GM12878 (cell line): ENCODE measurements at regions not wholly inside any gene's neighbourhood (a gene's known extent, or its start where the extent isn't known, plus 50 kb on each side); places are given as distances from the start of the nearest gene placed in this dataset.

Experiments used
- ATAC-seq: fragments of 200-7000 bp; cut with Tn5 transposase; 3 replicates; pipeline ENCODE4 v1.9.1; 2020; ENCODE audit warnings: mild to moderate bottlenecking, moderate library complexity
- BruUV-seq: library from RNA; stranded (reverse); fragments of 400-500 nt; replicated peaks from 2 replicates; lab custom pipeline; 2021; lab: Mats Ljungman, UMichigan
- CTCF ChIA-PET: fragments of 300-600 bp; sonication (Branson Sonifier 250); formaldehyde crosslinking; extraction: SDS; loops from one replicate; lab custom pipeline; 2021; ENCODE audit warnings: inconsistent platforms; lab: Yijun Ruan, JAX
- POLR2A ChIA-PET: fragments of 350-600 bp; formaldehyde crosslinking; extraction: SDS; loops from one replicate; lab custom pipeline; 2021; ENCODE audit warnings: inconsistent platforms; lab: Charles Lee
- RAD21 ChIA-PET: fragments of 300-600 bp; sonication (Branson Sonifier 250); formaldehyde crosslinking; loops from one replicate; lab custom pipeline; 2023; ENCODE audit warnings: antibody characterized with exemption; ENCODE audit not compliant: unreplicated experiment; lab: Charles Lee
- SMC1A ChIA-PET: fragments of 300-600 bp; sonication (Branson Sonifier 250); formaldehyde crosslinking; loops from one replicate; lab custom pipeline; 2023; ENCODE audit not compliant: unreplicated experiment, uncharacterized antibody; lab: Charles Lee
- DNase-seq: peaks from one replicate; pipeline ENCODE4 v3.0.0-alpha.2; 2011; ENCODE audit warnings: low read depth, low spot score
- FAIRE-seq: peaks from 3 replicates; lab custom pipeline; 2011; peaks lifted over from hg19 to GRCh38; lab: Jason Lieb, UNC
- H2AFZ ChIP-seq: 2 replicates; pipeline ENCODE4 v1.6.0; 2011; ENCODE audit warnings: low read depth, low read length, control low read depth; ENCODE audit not compliant: control insufficient read depth
- H3K27ac ChIP-seq: 2 replicates; pipeline ENCODE4 v1.5.1; 2011; ENCODE audit warnings: control low read depth; ENCODE audit not compliant: control insufficient read depth, insufficient read depth
- H3K27me3 ChIP-seq, 2 experiments: replicated peaks in 1 of 2; 2 replicates each; pipeline versions ENCODE4 v1.6.0 to v1.6.1; 2011; ENCODE audit warnings: low read length in 1 of 2; ENCODE audit not compliant: control insufficient read depth in 2 of 2, insufficient read depth in 2 of 2
- H3K36me3 ChIP-seq, 2 experiments: 2 replicates each; pipeline ENCODE4 v1.5.1; 2011; ENCODE audit warnings: low read length in 1 of 2; ENCODE audit not compliant: control insufficient read depth in 2 of 2, insufficient read depth in 2 of 2
- H3K4me1 ChIP-seq: 2 replicates; pipeline ENCODE4 v1.6.1; 2011; ENCODE audit warnings: mild to moderate bottlenecking, low read length, moderate library complexity, mixed read lengths; ENCODE audit not compliant: control insufficient read depth, insufficient read depth
- H3K4me2 ChIP-seq: 2 replicates; pipeline ENCODE4 v1.6.0; 2011; ENCODE audit warnings: control low read depth; ENCODE audit not compliant: control insufficient read depth, insufficient read depth
- H3K4me3 ChIP-seq: fragments of 200-600 bp; sonication (generic); 2 replicates; pipeline ENCODE4 v1.5.1; 2016
- H3K79me2 ChIP-seq: 2 replicates; pipeline ENCODE4 v1.6.0; 2011; ENCODE audit warnings: low read length; ENCODE audit not compliant: control insufficient read depth, insufficient read depth
- H3K9ac ChIP-seq: 2 replicates; pipeline ENCODE4 v1.8.0; 2011; ENCODE audit warnings: low read length, control low read depth, mixed read lengths; ENCODE audit not compliant: control insufficient read depth, insufficient read depth
- H3K9me3 ChIP-seq: replicated peaks from 3 replicates; pipeline ENCODE4 v1.5.1; 2011; ENCODE audit warnings: mild to moderate bottlenecking, low read length; ENCODE audit not compliant: control insufficient read depth, insufficient read depth
- H4K20me1 ChIP-seq: 2 replicates; pipeline ENCODE4 v1.6.0; 2011; ENCODE audit not compliant: control insufficient read depth, insufficient read depth
- ASH2L ChIP-seq: fragments of 300-600, 200-600 bp; sonication (generic); IDR thresholded peaks from 2 replicates; pipeline ENCODE4 v1.6.1; 2017; ENCODE audit warnings: low read depth, mild to moderate bottlenecking, borderline replicate concordance
- CEBPZ ChIP-seq: fragments of 150-350 bp; IDR thresholded peaks from 2 replicates; pipeline ENCODE4 v1.6.1; 2016; ENCODE audit warnings: low read depth, low read length
- CHD2 ChIP-seq: IDR thresholded peaks from 2 replicates; pipeline ENCODE4 v1.6.1; 2011; ENCODE audit warnings: low read depth, low read length, improper control_type of control experiment, borderline replicate concordance
- NR2C1 ChIP-seq: fragments of 450-650 bp; IDR thresholded peaks from 2 replicates; pipeline ENCODE4 v1.6.1; 2017; ENCODE audit warnings: antibody characterized with exemption, mild to moderate bottlenecking, moderate library complexity
- PML ChIP-seq: IDR thresholded peaks from 2 replicates; pipeline ENCODE4 v1.6.1; 2012; ENCODE audit warnings: low read length, inconsistent platforms
- RAD21 ChIP-seq: IDR thresholded peaks from 2 replicates; pipeline ENCODE4 v1.6.1; 2011; ENCODE audit warnings: mild to moderate bottlenecking, low read depth, low read length, moderate library complexity; ENCODE audit not compliant: insufficient read depth
- RB1 ChIP-seq: fragments of 450-650 bp; formaldehyde crosslinking; IDR thresholded peaks from 2 replicates; pipeline ENCODE4 v1.6.1; 2017; ENCODE audit warnings: mild to moderate bottlenecking, borderline replicate concordance
- TCF3 ChIP-seq: IDR thresholded peaks from 2 replicates; pipeline ENCODE4 v1.6.1; 2012; ENCODE audit warnings: low read depth, mild to moderate bottlenecking, low read length, borderline replicate concordance; ENCODE audit not compliant: insufficient read depth
- ZBED1 ChIP-seq: IDR thresholded peaks from 2 replicates; pipeline ENCODE4 v1.6.1; 2016; ENCODE audit warnings: borderline replicate concordance
- ZNF24 ChIP-seq: fragments of 450-650 bp; IDR thresholded peaks from 2 replicates; pipeline ENCODE4 v1.6.1; 2017; ENCODE audit warnings: antibody characterized with exemption, mild to moderate bottlenecking
- WGBS: methylation state at CpG from one replicate; pipeline ENCODE4 v1.1.6; 2016; ENCODE audit warnings: low lambda C conversion rate; ENCODE audit not compliant: insufficient replicate concordance, insufficient coverage; ENCODE audit errors: missing lambda C conversion rate; 5-methylcytosine and 5-hydroxymethylcytosine counted together
- in situ Hi-C: fragments of 300-500 bp; cut with MboI; formaldehyde crosslinking; loops from 9 replicates; pipeline ENCODE4 v1.14.3; 2018; ENCODE audit warnings: mixed read lengths
- intact Hi-C: fragments of 100-400 bp; cut with micrococcal nuclease; formaldehyde crosslinking; loops from one replicate; pipeline ENCODE4 v1.14.2; 2022; ENCODE audit not compliant: unreplicated experiment

GRCh38 chr2:146027156-146027555 is 1507.2 kb upstream of the ZEB2 start:
- FAIRE-seq (no peak), ATAC-seq (no peak), DNase-seq (no peak)
- no peaks in the 10 kb centered on the region for H3K79me2 ChIP-seq
- TF ChIP-seq PML (no peak), CHD2 (no peak), RAD21 (no peak), ZNF24 (no peak), CEBPZ (no peak), NR2C1 (no peak), ZBED1 (no peak), TCF3 (no peak), RB1 (no peak), ASH2L (no peak)
- no peaks in the 10 kb centered on the region for H3K27me3 ChIP-seq
- ChIA-PET CTCF (no interaction called here), SMC1A (no interaction called here), POLR2A (no interaction called here), RAD21 (no interaction called here)
- no peak overlapping the region for H3K9ac ChIP-seq
- no peaks in the 10 kb centered on the region for H3K4me1 ChIP-seq
- H3K4me2 ChIP-seq = no peak overlapping the region
- in situ Hi-C loops (no loop called here), intact Hi-C loops (no loop called here)
- WGBS = 2% methylated on average over 2 of the region's 2 CpGs
- no peaks in the 10 kb centered on the region for H3K36me3 ChIP-seq
- no peak overlapping the region for H3K27ac ChIP-seq
- BruUV-seq = no TSS peak
- no peak overlapping the region for H2AFZ ChIP-seq
- H4K20me1 ChIP-seq = no peaks in the 10 kb centered on the region
- H3K9me3 ChIP-seq = no peaks in the 10 kb centered on the region
- H3K4me3 ChIP-seq = no peak overlapping the region
